Caco-2 (cell line): ENCODE measurements at regions not wholly inside any gene's neighbourhood (a gene's known extent, or its start where the extent isn't known, plus 50 kb on each side); places are given as distances from the start of the nearest gene placed in this dataset.

Source experiments
- BruUV-seq: library from RNA; stranded (reverse); fragments of 400-500 nt; replicated peaks from 2 replicates; lab custom pipeline; 2021; lab: Mats Ljungman, UMichigan
- CTCF ChIA-PET: fragments of 300-600 bp; sonication (Branson Sonifier 250); formaldehyde crosslinking; loops from one replicate; lab custom pipeline; 2022; ENCODE audit warnings: antibody characterized with exemption; lab: Charles Lee
- POLR2A ChIA-PET: fragments of 300-600 bp; sonication (Branson Sonifier 250); formaldehyde crosslinking; loops from one replicate; lab custom pipeline; 2022; ENCODE audit warnings: antibody characterized with exemption; lab: Charles Lee
- DNase-seq, 2 experiments: peaks; one replicate each; pipeline versions ENCODE4 v3.0.0 to v3.0.0-alpha.2; 2020 to 2022
- H3K27me3 ChIP-seq: replicated peaks from 2 replicates; pipeline ENCODE4 v1.6.0; 2011; ENCODE audit warnings: low read length; ENCODE audit not compliant: control insufficient read depth, insufficient read depth
- H3K36me3 ChIP-seq: 2 replicates; pipeline ENCODE4 v1.5.1; 2011; ENCODE audit warnings: low read length; ENCODE audit not compliant: control insufficient read depth, insufficient read depth
- H3K4me1 ChIP-seq: fragments of 250-450 bp; sonication (Bioruptor Pico); 2 replicates; pipeline ENCODE4 v1.5.1; 2020; ENCODE audit warnings: mild to moderate bottlenecking
- H3K4me3 ChIP-seq: 2 replicates; pipeline ENCODE4 v1.5.1; 2011; ENCODE audit warnings: low read depth, mild to moderate bottlenecking, control low read depth, low read length
- H3K9me3 ChIP-seq: fragments of 250-450 bp; sonication (Bioruptor Pico); 2 replicates; pipeline ENCODE4 v1.5.1; 2020; ENCODE audit warnings: mild to moderate bottlenecking, moderate library complexity
- H3K27ac Mint-ChIP-seq: one replicate; pipeline ENCODE4 v1.8.0; 2022; ENCODE audit warnings: mixed read lengths; ENCODE audit not compliant: unreplicated experiment
- H3K27me3 Mint-ChIP-seq: one replicate; pipeline ENCODE4 v1.8.0; 2022; ENCODE audit warnings: mixed read lengths; ENCODE audit not compliant: insufficient read depth, unreplicated experiment
- H3K36me3 Mint-ChIP-seq: one replicate; pipeline ENCODE4 v1.8.0; 2022; ENCODE audit warnings: mild to moderate bottlenecking, mixed read lengths; ENCODE audit not compliant: insufficient read depth, unreplicated experiment
- H3K4me1 Mint-ChIP-seq: one replicate; pipeline ENCODE4 v1.8.0; 2022; ENCODE audit warnings: low read depth, mixed read lengths; ENCODE audit not compliant: unreplicated experiment
- H3K4me3 Mint-ChIP-seq: one replicate; pipeline ENCODE4 v1.8.0; 2022; ENCODE audit warnings: mild to moderate bottlenecking, moderate library complexity, mixed read lengths; ENCODE audit not compliant: unreplicated experiment
- H3K9me3 Mint-ChIP-seq: one replicate; pipeline ENCODE4 v1.8.0; 2022; ENCODE audit warnings: mixed read lengths; ENCODE audit not compliant: unreplicated experiment
- CTCF ChIP-seq, 2 experiments: fragments of 200-600 bp in 1 of 2; IDR thresholded peaks; 1 replicate in 1 of 2; 2 replicates in 1 of 2; pipeline versions ENCODE4 v1.5.1 to v1.8.0; 2011 to 2022; ENCODE audit warnings: antibody characterized with exemption in 1 of 2, control low read depth in 1 of 2, inconsistent platforms in 1 of 2, low read depth in 1 of 2, low read length in 1 of 2, mild to moderate bottlenecking in 1 of 2, moderate library complexity in 1 of 2; ENCODE audit not compliant: insufficient read depth in 1 of 2, severe bottlenecking in 1 of 2, unreplicated experiment in 1 of 2
- intact Hi-C: fragments of 100-400 bp; cut with micrococcal nuclease; formaldehyde crosslinking; loops from one replicate; pipeline ENCODE4 v1.10.0; 2022; ENCODE audit not compliant: unreplicated experiment

GRCh38 chr10:130770018-130770630 is 541.4 kb downstream of the TCERG1L start:
- ChIA-PET POLR2A (no interaction called here), CTCF (no interaction called here)
- no TSS peak for BruUV-seq
- no peaks in the 10 kb centered on the region for H3K36me3 ChIP-seq
- DNase-seq: no peak
- no peaks in the 10 kb centered on the region for H3K27me3 Mint-ChIP-seq
- no peaks in the 10 kb centered on the region for H3K4me1 Mint-ChIP-seq
- no peaks in the 10 kb centered on the region for H3K36me3 Mint-ChIP-seq
- no peak overlapping the region for H3K4me3 Mint-ChIP-seq
- no peak overlapping the region for H3K4me3 ChIP-seq
- peaks cover 4% of the 10 kb centered on the region; the same call in 1 of the 2 replicates for H3K9me3 ChIP-seq
- intact Hi-C loops: no loop called here
- TF ChIP-seq CTCF (IDR thresholded peaks at IDR 0.05; ENCODE audit: insufficient read depth in 1 of 2, low read depth in 1 of 2, low read length in 1 of 2, severe bottlenecking in 1 of 2, unreplicated experiment in 1 of 2): no peak
- H3K27ac Mint-ChIP-seq: no peak overlapping the region
- no peaks in the 10 kb centered on the region for H3K27me3 ChIP-seq
- no peaks in the 10 kb centered on the region for H3K4me1 ChIP-seq
- peaks cover 12% of the 10 kb centered on the region for H3K9me3 Mint-ChIP-seq

GRCh38 chr10:130771491-130771946 is 540.0 kb downstream of the TCERG1L start:
- Mint-ChIP-seq H3K4me1 (no peaks in the 10 kb centered on the region), H3K27ac (no peak overlapping the region), H3K36me3 (no peaks in the 10 kb centered on the region), H3K9me3 (no peaks in the 10 kb centered on the region), H3K27me3 (no peaks in the 10 kb centered on the region), H3K4me3 (no peak overlapping the region)
- CTCF ChIA-PET: no interaction called here
- POLR2A ChIA-PET: no interaction called here
- no peak for DNase-seq
- Histone ChIP-seq H3K4me1 (no peaks in the 10 kb centered on the region), H3K27me3 (no peaks in the 10 kb centered on the region), H3K36me3 (no peaks in the 10 kb centered on the region), H3K4me3 (no peak overlapping the region), H3K9me3 (peaks cover 4% of the 10 kb centered on the region; the same call in 1 of the 2 replicates)
- TF ChIP-seq CTCF (IDR thresholded peaks at IDR 0.05; ENCODE audit: insufficient read depth in 1 of 2, low read depth in 1 of 2, low read length in 1 of 2, severe bottlenecking in 1 of 2, unreplicated experiment in 1 of 2): no peak
- intact Hi-C loops: no loop called here
- BruUV-seq: no TSS peak

- no peak overlapping the region for H3K4me3 Mint-ChIP-seq
- ChIA-PET CTCF (no interaction called here), POLR2A (no interaction called here)
- intact Hi-C loops: no loop called here
- H3K4me1 ChIP-seq: no peaks in the 10 kb centered on the region
- H3K27me3 ChIP-seq: no peaks in the 10 kb centered on the region
- no peaks in the 10 kb centered on the region for H3K27me3 Mint-ChIP-seq
- H3K4me1 Mint-ChIP-seq: no peaks in the 10 kb centered on the region
- H3K27ac Mint-ChIP-seq: no peak overlapping the region
- H3K36me3 Mint-ChIP-seq: no peaks in the 10 kb centered on the region
- H3K4me3 ChIP-seq: no peak overlapping the region
- no peak for TF ChIP-seq CTCF (IDR thresholded peaks at IDR 0.05; ENCODE audit: insufficient read depth in 1 of 2, low read depth in 1 of 2, low read length in 1 of 2, severe bottlenecking in 1 of 2, unreplicated experiment in 1 of 2)
- no peaks in the 10 kb centered on the region for H3K9me3 Mint-ChIP-seq
- no peak for DNase-seq
- H3K36me3 ChIP-seq: no peaks in the 10 kb centered on the region
- H3K9me3 ChIP-seq: peaks cover 4% of the 10 kb centered on the region; the same call in 1 of the 2 replicates
- BruUV-seq: no TSS peak
These were observed 539.5 kb downstream of the TCERG1L start for GRCh38 chr10:130772056-130772455.
